ENCODE measurements at regions not wholly inside any gene's neighbourhood (a gene's known extent, or its start where the extent isn't known, plus 50 kb on each side); places are given as distances from the start of the nearest gene placed in this dataset.

- DNase-seq: peak; percentile 56
Observed at GRCh38 chr2:79453918-79454317, 58.9 kb upstream of the CTNNA2 start.

- no peak for DNase-seq
Observed at GRCh38 chr2:79452651-79453050, 60.2 kb upstream of the CTNNA2 start.

- no peak for DNase-seq
Observed at GRCh38 chr2:79447463-79447862, 65.4 kb upstream of the CTNNA2 start.

DNA sequence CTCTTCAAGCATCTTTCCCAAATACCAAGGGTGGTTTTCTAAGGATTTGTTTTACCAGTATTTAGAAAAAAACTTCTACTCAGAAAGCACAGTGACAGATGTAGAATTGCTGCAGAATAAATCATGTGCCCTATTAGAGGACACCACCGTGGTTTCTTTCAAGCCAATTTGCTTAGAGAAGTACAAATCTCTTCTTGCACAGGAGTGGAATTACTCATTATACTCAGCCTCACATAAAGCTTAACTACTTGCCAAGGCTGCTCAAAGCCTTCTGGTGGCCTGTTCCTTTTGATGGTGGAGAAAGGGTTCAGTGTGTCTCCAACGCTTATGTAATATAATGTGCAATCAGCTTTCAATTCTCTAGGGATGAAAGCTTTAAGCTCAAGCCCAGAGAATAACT is 66.5 kb upstream of the CTNNA2 start:
- DNase-seq: no peak

GRCh38 chr2:79437433-79438267 is 75.2 kb upstream of the CTNNA2 start:
- peak; percentile 76 for DNase-seq

DNA sequence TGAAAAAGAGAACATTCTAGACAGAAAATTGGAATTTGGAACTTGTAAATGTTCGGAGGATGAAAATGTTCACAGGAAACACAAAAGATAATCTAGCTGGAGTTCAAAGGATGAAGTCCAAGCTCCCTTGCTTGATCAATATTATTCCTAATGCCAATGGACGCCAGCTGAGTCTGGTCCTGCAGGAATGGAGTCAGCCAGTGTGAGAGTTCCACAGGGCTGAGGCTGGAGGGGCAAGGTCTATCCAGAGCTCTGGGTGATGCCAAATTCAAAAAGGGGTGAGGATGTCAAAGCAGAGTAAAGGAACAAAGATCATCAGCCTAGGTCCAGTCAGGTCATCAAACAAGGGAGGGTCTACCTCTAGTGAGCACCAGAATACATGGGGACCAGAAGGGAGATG is 78.5 kb upstream of the CTNNA2 start:
- DNase-seq: no peak

- no peak for DNase-seq
Observed at GRCh38 chr2:79432731-79433146, 80.1 kb upstream of the CTNNA2 start.

DNA sequence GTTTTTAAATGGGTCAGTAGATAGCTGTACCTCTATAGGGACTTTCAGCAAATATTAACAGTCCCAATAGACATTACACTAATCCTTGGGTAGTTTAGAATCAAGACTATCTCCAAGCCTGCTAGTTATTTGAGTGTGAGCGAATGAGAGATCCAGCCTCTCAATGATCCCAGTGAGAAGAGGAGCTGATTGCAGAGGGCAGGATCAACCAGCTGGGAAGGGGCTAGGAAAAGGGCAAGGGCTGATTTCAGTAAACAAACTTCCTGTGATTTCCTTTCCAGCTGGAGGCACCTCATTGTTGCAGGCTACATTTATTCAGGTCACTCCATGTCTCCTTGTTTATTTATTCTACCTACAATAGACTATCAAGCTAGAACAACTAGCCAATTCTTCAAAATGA is 84.1 kb upstream of the CTNNA2 start:
- DNase-seq: no peak

GRCh38 chr2:79414690-79415089 is 98.2 kb upstream of the CTNNA2 start:
- DNase-seq: no peak

DNA sequence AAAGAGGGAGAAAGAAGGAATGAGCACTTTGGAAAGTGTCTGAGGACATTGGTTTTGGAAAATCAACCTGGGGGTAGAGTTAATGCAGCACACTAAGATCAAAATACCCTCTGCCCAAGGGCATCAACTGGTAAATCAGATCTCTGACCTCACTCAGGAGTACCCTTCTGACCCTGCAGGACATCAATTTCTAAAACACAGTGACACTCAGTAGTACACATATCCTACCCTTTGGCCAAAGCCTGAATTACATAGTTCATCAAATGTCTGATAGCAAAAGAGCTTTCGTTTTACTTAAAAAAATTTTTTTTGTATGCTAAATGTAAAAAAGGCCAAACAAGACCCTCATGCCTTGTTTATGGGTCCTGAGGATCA is 118.4 kb upstream of the CTNNA2 start:
- no peak for DNase-seq

DNA sequence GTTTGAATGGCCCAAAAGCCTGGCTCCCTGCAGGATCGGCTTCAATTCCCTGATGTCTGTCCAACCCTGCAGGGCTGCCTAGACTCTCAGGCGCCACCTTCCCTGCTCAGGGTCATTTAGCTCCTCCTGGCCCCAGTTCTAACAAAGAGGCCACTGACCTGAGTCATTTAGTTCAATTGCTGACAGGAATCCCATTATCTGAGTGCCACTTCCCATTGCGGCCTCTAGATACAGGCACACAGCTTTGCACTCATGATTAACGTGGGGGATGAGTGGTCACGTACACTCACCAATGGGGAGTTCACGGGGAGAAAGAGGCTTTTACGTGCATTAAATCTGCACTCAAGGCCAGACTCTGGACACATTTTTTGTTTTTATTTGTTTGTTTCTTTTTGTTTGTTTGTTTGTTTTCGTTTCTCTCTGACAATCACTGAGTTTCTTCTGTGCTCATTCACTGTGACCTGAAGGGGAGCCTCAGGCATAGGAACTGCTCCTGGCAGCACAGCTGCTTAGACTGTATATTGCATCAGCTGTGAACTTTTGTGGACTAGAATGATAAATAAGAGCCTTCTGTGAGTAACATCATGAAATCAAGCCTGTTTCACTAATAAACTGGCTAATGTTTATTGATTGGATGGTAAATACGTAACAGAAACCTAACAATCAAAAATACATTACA is 118.9 kb upstream of the CTNNA2 start:
- DNase-seq: peak; percentile 91

DNA sequence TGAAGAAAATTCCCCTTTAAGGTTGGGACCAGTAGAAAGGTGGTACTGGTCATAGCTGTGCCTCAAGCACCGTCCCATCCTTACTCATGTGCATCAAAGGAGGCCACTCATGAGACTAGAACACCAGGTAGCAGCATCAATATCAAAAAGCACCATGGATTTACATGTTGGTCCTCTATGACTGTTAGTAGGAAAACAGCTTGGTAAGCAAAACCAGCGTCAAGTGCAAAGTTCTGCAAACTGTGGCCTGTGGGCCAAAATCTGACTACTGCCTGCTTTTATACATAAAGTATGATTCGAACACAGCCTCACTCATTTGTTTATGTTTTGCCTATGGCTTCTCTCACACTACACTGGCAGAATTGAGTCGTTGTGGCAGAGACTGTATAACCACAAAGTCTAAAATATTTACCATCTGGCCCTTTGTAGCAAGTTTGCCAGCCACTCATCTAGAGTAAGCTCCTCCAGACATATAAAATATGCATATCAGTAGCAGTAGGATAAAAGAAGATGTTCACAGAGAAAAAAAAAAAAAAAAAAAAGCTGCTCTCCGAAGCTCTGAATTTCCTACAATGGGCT is 119.7 kb upstream of the CTNNA2 start:
- no peak for DNase-seq

DNA sequence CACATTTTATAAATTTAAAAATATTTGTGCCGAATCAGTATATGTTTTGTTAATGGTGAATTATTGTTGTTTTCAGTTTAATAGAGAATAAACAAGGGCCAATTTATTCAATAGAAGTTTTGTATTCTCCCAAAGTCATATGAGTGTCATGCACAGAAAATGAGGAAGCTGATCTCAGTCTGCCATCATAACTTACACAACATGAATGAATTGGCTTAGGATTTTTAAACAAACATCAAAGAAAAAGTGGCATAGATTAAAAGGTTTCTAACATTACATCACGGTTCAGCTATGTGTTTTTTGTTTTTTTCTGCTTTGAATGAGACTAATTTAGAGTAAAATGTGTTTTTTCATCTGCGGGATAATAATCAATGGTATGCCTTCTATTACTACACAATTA is 123.4 kb upstream of the CTNNA2 start:
- no peak for DNase-seq

DNA sequence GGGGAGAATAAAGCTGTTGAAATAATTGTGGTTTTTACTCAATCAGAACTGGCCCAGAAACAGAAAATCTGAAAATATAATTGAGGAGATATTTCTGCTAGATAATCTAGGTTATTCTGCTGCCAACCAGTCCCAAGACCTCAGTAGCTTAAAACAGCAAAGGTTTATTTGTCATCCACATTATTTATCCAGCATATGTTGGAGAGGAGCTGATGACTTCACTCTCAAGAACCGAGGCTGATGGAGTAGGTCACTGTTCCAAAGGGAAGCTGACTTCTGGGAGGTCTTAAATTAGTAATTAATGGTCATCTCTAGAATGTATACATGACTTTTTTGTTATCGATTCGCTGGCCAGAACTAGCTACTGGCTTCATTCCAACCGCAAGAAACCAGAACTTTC is 124.8 kb upstream of the CTNNA2 start:
- no peak for DNase-seq

GRCh38 chr2:79387431-79387830 is 125.4 kb upstream of the CTNNA2 start:
- DNase-seq: no peak

GRCh38 chr2:79383681-79384080 is 129.2 kb upstream of the CTNNA2 start:
- no peak for DNase-seq

- no peak for DNase-seq
Observed at GRCh38 chr2:79375817-79376216, 137.0 kb upstream of the CTNNA2 start.

DNA sequence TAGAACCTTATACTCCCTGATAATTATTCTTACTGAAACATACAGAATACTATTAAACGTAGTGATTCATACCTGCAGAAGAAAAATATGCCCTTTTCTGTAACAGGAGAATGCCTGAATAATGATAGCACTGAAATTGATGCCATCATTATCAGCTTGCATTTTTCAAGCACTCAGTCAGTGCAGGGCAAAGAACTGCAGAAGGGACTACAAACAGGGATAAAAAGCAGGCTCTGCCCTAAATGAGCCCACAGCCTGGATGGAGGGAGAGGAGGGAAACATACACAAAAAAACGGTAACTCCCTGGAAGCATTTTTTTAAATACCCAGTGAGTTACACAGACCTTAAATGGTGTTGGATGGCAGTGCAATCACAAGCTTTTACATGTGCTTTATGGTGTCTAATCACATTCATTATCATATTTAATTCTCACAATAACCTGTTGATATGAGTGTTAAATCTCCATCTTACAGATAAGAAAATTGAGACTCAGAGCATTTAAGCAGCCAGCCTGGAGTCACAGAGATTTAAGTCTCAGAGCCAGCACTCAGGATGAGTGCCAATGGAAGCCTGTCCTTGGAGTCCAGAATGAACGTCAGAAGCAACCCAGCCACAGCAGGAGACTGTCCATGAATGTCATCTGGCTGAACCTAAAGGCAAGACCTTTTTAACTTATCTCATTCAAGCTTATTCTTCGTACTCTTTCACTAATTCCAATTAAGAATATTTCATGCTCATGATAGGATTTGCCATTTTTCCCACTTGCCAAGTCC is 139.3 kb upstream of the CTNNA2 start:
- peak; percentile 11 for DNase-seq

- DNase-seq: peak; percentile 38
Observed at GRCh38 chr2:79370976-79371538, 141.8 kb upstream of the CTNNA2 start.

- DNase-seq: peak; percentile 9
Observed at GRCh38 chr2:79369127-79369526, 143.7 kb upstream of the CTNNA2 start.

DNA sequence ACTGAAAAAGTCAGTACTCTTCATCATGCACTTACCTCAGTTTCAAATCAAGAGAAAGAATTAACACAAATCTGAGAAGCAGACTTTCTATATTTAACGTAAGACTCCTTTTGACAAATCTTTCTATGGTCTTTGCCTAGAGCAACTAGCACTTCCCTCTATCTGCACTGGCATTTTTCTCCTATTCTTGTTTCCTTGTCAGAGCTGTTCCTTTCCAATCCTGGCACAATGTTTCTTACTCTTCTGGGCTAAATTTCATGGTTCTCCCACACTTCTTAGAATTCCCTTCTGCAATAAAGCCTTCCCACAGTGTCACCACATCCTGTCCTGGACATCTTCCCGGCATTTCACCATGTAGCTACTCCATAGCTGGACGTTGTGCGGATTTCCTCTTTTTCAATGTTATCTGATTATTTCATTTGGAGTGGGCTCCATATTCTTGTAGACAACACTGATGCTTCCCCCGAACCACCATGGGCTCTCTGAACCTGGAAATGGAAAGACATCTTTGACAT is 144.7 kb upstream of the CTNNA2 start:
- DNase-seq: no peak

GRCh38 chr2:79359419-79359818 is 153.4 kb upstream of the CTNNA2 start:
- no peak for DNase-seq

GRCh38 chr2:79355569-79355968 is 157.3 kb upstream of the CTNNA2 start:
- no peak for DNase-seq

Data from eye (tissue), 1 donor.